DMS79 (cell line): ENCODE measurements at regions not wholly inside any gene's neighbourhood (a gene's known extent, or its start where the extent isn't known, plus 50 kb on each side); places are given as distances from the start of the nearest gene placed in this dataset.
"Not testable (repeated sequence)": the region's sequence is repeated elsewhere in the genome, so short reads cannot be mapped to it uniquely, and the experiment has no call there.

Source experiments
- DNase-seq: peaks from one replicate; lab custom pipeline; 2025; lab: John Stamatoyannopoulos, UW

- DNase-seq = no peak
Measured at GRCh38 chr18:39305766-39306165, 1740.2 kb upstream of the CELF4 start.

GRCh38 chr18:39302481-39302880 is 1736.9 kb upstream of the CELF4 start:
- no peak for DNase-seq

GRCh38 chr18:39299152-39299551 is 1733.6 kb upstream of the CELF4 start:
- DNase-seq = no peak

GRCh38 chr18:39297225-39297624 is 1731.6 kb upstream of the CELF4 start:
- DNase-seq = peak; percentile 63

GRCh38 chr18:39296293-39296888 is 1730.8 kb upstream of the CELF4 start:
- no peak for DNase-seq

GRCh38 chr18:39276764-39277163 is 1711.2 kb upstream of the CELF4 start:
- DNase-seq = no peak

GRCh38 chr18:39274535-39274934 is 1708.9 kb upstream of the CELF4 start:
- no peak for DNase-seq

GRCh38 chr18:39272230-39272629 is 1706.6 kb upstream of the CELF4 start:
- no peak for DNase-seq

GRCh38 chr18:39271654-39272053 is 1706.1 kb upstream of the CELF4 start:
- DNase-seq = no peak

- no peak for DNase-seq
Measured at GRCh38 chr18:39260565-39260964, 1695.0 kb upstream of the CELF4 start.

GRCh38 chr18:39259736-39260135 is 1694.1 kb upstream of the CELF4 start:
- DNase-seq = no peak

GRCh38 chr18:39244242-39244641 is 1678.6 kb upstream of the CELF4 start:
- no peak for DNase-seq

GRCh38 chr18:39241534-39241933 is 1675.9 kb upstream of the CELF4 start:
- no peak for DNase-seq

- no peak for DNase-seq
Measured at GRCh38 chr18:39238981-39239660, 1673.5 kb upstream of the CELF4 start.

GRCh38 chr18:39235118-39235719 is 1669.6 kb upstream of the CELF4 start:
- no peak for DNase-seq

- no peak for DNase-seq
Measured at GRCh38 chr18:39232937-39233336, 1667.3 kb upstream of the CELF4 start.

- DNase-seq = no peak
Measured at GRCh38 chr18:39232490-39232889, 1666.9 kb upstream of the CELF4 start.

GRCh38 chr18:39230086-39230803 is 1664.6 kb upstream of the CELF4 start:
- no peak for DNase-seq

GRCh38 chr18:39227769-39228168 is 1662.2 kb upstream of the CELF4 start:
- not testable (repeated sequence) for DNase-seq

GRCh38 chr18:39225373-39225772 is 1659.8 kb upstream of the CELF4 start:
- no peak for DNase-seq

- no peak for DNase-seq
Measured at GRCh38 chr18:39223283-39223682, 1657.7 kb upstream of the CELF4 start.

GRCh38 chr18:39215920-39216319 is 1650.3 kb upstream of the CELF4 start:
- DNase-seq = no peak

- DNase-seq = no peak
Measured at GRCh38 chr18:39211461-39211860, 1645.9 kb upstream of the CELF4 start.
